A549 (cell line): ENCODE measurements at regions not wholly inside any gene's neighbourhood (a gene's known extent, or its start where the extent isn't known, plus 50 kb on each side); places are given as distances from the start of the nearest gene placed in this dataset.

Experiments used
- ATAC-seq, 2 experiments: fragments of 200-7000 bp in 1 of 2; fragments of >200 bp in 1 of 2; cut with Nextera tagmentation in 1 of 2; cut with Tn5 transposase in 1 of 2; 3 replicates each; pipeline versions ENCODE4 v1.8.0 to v1.9.1; 2018 to 2020; ENCODE audit warnings: mild to moderate bottlenecking in 1 of 2, moderate library complexity in 1 of 2
- CTCF ChIA-PET: fragments of 300-600 bp; sonication (Branson Sonifier 250); formaldehyde crosslinking; extraction: SDS; loops from one replicate; lab custom pipeline; 2021; ENCODE audit warnings: antibody characterized with exemption, inconsistent platforms; lab: Yijun Ruan, JAX
- POLR2A ChIA-PET: fragments of 350-600 bp; formaldehyde crosslinking; extraction: SDS; loops from one replicate; lab custom pipeline; 2021; ENCODE audit warnings: antibody characterized with exemption, inconsistent platforms; lab: Yijun Ruan, JAX
- DNase-seq, 2 experiments: peaks; one replicate each; pipeline versions ENCODE4 v3.0.0 to v3.0.0-alpha.2; 2011 to 2016; ENCODE audit warnings: low read depth in 1 of 2, low spot score in 1 of 2
- FAIRE-seq: peaks from 2 replicates; lab custom pipeline; 2011; peaks lifted over from hg19 to GRCh38; lab: Jason Lieb, UNC
- H3K27ac ChIP-seq, 2 experiments: fragments of >200 bp; sonication (Bioruptor Twin); formaldehyde crosslinking; 3 replicates each; pipeline ENCODE4 v1.5.1; 2016 to 2017
- H3K4me1 ChIP-seq: fragments of >200 bp; sonication (Bioruptor Twin); formaldehyde crosslinking; 3 replicates; pipeline ENCODE4 v1.6.1; 2016
- H3K4me2 ChIP-seq: fragments of >200 bp; sonication (Bioruptor Twin); formaldehyde crosslinking; 3 replicates; pipeline ENCODE4 v1.6.1; 2016
- H3K4me3 ChIP-seq: fragments of >200 bp; sonication (Bioruptor Twin); formaldehyde crosslinking; 3 replicates; pipeline ENCODE4 v1.5.1; 2016
- H3K9me3 ChIP-seq: fragments of >200 bp; sonication (Bioruptor Twin); formaldehyde crosslinking; 3 replicates; pipeline ENCODE4 v1.6.1; 2016
- CEBPB ChIP-seq, 2 experiments: fragments of >200 bp in 1 of 2; sonication (Bioruptor Twin) in 1 of 2; formaldehyde crosslinking in 1 of 2; IDR thresholded peaks; 2 replicates each; pipeline ENCODE4 v1.6.1; 2012 to 2016
- EP300 ChIP-seq, 2 experiments: fragments of >200 bp; sonication (Bioruptor Twin); formaldehyde crosslinking; IDR thresholded peaks; 2 replicates in 1 of 2; 3 replicates in 1 of 2; pipeline ENCODE4 v1.6.1; 2016 to 2017
- FOXS1 ChIP-seq: fragments of 250-450 bp; sonication (Bioruptor Pico); IDR thresholded peaks from 2 replicates; pipeline ENCODE4 v1.5.0; 2020; ENCODE audit warnings: mild to moderate bottlenecking, moderate library complexity
- HDAC2 ChIP-seq: fragments of 200-600 bp; sonication (generic); IDR thresholded peaks from 2 replicates; pipeline ENCODE4 v1.6.1; 2016
- HES2 ChIP-seq: fragments of >200 bp; sonication (Bioruptor Twin); formaldehyde crosslinking; IDR thresholded peaks from 2 replicates; pipeline ENCODE4 v1.6.1; 2016
- HEYL ChIP-seq: fragments of 250-450 bp; sonication (Bioruptor Pico); IDR thresholded peaks from 2 replicates; pipeline ENCODE4 v1.8.0; 2021; ENCODE audit warnings: mild to moderate bottlenecking, moderate library complexity
- HOXA7 ChIP-seq: fragments of 250-450 bp; sonication (Bioruptor Pico); IDR thresholded peaks from 2 replicates; pipeline ENCODE4 v1.5.0; 2020; ENCODE audit warnings: mild to moderate bottlenecking, moderate library complexity
- HOXB13 ChIP-seq: fragments of 250-450 bp; sonication (Bioruptor Pico); IDR thresholded peaks from 2 replicates; pipeline ENCODE4 v1.5.0; 2020; ENCODE audit warnings: low read depth, mild to moderate bottlenecking, moderate library complexity
- MAZ ChIP-seq: fragments of 150-350 bp; IDR thresholded peaks from 2 replicates; pipeline ENCODE4 v1.6.1; 2014; ENCODE audit warnings: antibody characterized with exemption, low read depth, low read length, borderline replicate concordance
- MYC ChIP-seq: IDR thresholded peaks from 2 replicates; pipeline ENCODE4 v1.6.1; 2012; ENCODE audit warnings: mild to moderate bottlenecking, inconsistent platforms, low read length, improper control_type of control experiment, borderline replicate concordance
- NPAS2 ChIP-seq: fragments of 250-450 bp; sonication (Bioruptor Pico); IDR thresholded peaks from 2 replicates; pipeline ENCODE4 v1.8.0; 2022; ENCODE audit warnings: mild to moderate bottlenecking, moderate library complexity, borderline replicate concordance
- ZFP36 ChIP-seq: fragments of 450-650 bp; IDR thresholded peaks from 2 replicates; pipeline ENCODE4 v1.6.1; 2014; ENCODE audit warnings: borderline replicate concordance; ENCODE audit not compliant: partially characterized antibody
- whole genome bisulfite sequencing: methylation state at CpG from one replicate; pipeline ENCODE4 v1.1.6; 2017; ENCODE audit errors: missing lambda C conversion rate; 5-methylcytosine and 5-hydroxymethylcytosine counted together
- TF ChIP-seq, protein P1 (sequence below): fragments of 450-650 bp; IDR thresholded peaks from 2 replicates; pipeline ENCODE4 v1.6.1; 2014; ENCODE audit warnings: antibody characterized with exemption
- TF ChIP-seq, protein P2 (sequence below): fragments of >200 bp; sonication (Bioruptor Twin); formaldehyde crosslinking; IDR thresholded peaks from 3 replicates; pipeline ENCODE4 v1.5.1; 2016

GRCh38 chr2:9738535-9739496 lies 104.5 kb upstream of the TAF1B start (continued):
- TF ChIP-seq, protein P1, sequence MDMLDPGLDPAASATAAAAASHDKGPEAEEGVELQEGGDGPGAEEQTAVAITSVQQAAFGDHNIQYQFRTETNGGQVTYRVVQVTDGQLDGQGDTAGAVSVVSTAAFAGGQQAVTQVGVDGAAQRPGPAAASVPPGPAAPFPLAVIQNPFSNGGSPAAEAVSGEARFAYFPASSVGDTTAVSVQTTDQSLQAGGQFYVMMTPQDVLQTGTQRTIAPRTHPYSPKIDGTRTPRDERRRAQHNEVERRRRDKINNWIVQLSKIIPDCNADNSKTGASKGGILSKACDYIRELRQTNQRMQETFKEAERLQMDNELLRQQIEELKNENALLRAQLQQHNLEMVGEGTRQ = no peak
- no peak for TF ChIP-seq HDAC2
- no peak for TF ChIP-seq FOXS1 (CRISPR knock-in tag)

DNA sequence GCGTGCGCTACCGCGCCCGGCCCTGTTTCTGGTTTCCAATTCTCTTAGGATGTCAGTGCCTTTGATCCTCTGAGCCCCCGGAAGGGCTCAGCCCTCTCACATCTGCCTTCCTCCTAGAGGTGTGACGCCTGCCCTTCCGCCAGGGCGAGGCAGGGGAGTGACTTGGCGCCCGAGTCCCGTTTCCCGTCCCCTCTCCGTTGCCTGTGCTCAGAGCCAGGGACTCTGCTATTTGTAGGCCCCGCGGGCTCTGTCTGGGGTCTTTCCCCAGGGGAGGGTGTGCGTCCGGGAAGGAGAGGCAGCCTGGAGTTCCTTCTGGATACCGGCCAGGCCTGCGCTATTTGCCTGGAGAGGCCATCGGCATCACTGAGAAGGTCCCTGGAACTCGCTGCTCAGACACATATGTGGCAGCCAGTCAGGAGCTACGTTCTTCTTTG lies 103.7 kb upstream of the TAF1B start:
- H3K4me2 ChIP-seq = no peak overlapping the region
- TF ChIP-seq, protein P2, sequence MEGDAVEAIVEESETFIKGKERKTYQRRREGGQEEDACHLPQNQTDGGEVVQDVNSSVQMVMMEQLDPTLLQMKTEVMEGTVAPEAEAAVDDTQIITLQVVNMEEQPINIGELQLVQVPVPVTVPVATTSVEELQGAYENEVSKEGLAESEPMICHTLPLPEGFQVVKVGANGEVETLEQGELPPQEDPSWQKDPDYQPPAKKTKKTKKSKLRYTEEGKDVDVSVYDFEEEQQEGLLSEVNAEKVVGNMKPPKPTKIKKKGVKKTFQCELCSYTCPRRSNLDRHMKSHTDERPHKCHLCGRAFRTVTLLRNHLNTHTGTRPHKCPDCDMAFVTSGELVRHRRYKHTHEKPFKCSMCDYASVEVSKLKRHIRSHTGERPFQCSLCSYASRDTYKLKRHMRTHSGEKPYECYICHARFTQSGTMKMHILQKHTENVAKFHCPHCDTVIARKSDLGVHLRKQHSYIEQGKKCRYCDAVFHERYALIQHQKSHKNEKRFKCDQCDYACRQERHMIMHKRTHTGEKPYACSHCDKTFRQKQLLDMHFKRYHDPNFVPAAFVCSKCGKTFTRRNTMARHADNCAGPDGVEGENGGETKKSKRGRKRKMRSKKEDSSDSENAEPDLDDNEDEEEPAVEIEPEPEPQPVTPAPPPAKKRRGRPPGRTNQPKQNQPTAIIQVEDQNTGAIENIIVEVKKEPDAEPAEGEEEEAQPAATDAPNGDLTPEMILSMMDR = no peak
- TF ChIP-seq HOXB13 (CRISPR knock-in tag) = no peak
- TF ChIP-seq HEYL = no peak
- FAIRE-seq = no peak
- no peak for DNase-seq
- H3K4me3 ChIP-seq = no peak overlapping the region
- H3K4me1 ChIP-seq = peaks cover 14% of the 10 kb centered on the region
- H3K27ac ChIP-seq = no peak overlapping the region
- ChIA-PET CTCF (interaction anchor here (0.7 to 2.0 kb wide), 5 partner anchors 9 to 358 kb away, joined by 3 to 8 read pairs (median 3); no protein-coding TSS in a partner anchor), POLR2A (interaction anchor here (0.7 kb wide), 1 partner anchor 108 kb away, joined by 3 read pairs; the partner anchor contains the start of gene YWHAQ)
- no peak for ATAC-seq
- peaks cover 13% of the 10 kb centered on the region for H3K9me3 ChIP-seq
- WGBS = 91% methylated on average over 23 of the region's 23 CpGs

- Histone ChIP-seq H3K27ac (0 out of 6 replicates have a peak overlapping the region, but pooled peaks of 1 of the 2 experiments have one; percentile 9), H3K4me3 (no peak overlapping the region), H3K9me3 (peaks cover 5% of the 10 kb centered on the region; the same call in 1 of the 3 replicates), H3K4me2 (peak overlapping the region; percentile 35; the same call in 1 of the 3 replicates), H3K4me1 (peaks cover 24% of the 10 kb centered on the region)
- CTCF ChIA-PET = interaction anchor here (0.8 to 2.2 kb wide), 5 partner anchors 9 to 357 kb away, joined by 3 to 7 read pairs (median 3); no protein-coding TSS in a partner anchor
- FAIRE-seq = no peak
- 0 out of 6 replicates have a peak, but pooled peaks have one; percentile 10 to 23 for ATAC-seq
- POLR2A ChIA-PET = no interaction called here
- no peak for TF ChIP-seq NPAS2 (CRISPR knock-in tag)
- 43% methylated on average over 5 of the region's 6 CpGs for WGBS
- DNase-seq = no peak
These were observed 102.7 kb upstream of the TAF1B start for GRCh38 chr2:9740382-9741073.

GRCh38 chr2:9741110-9741509 lies 102.2 kb upstream of the TAF1B start:
- POLR2A ChIA-PET = no interaction called here
- FAIRE-seq (no peak), DNase-seq (no peak), ATAC-seq (no peak)
- Histone ChIP-seq H3K4me2 (no peak overlapping the region), H3K4me1 (peaks cover 24% of the 10 kb centered on the region), H3K4me3 (no peak overlapping the region), H3K27ac (0 out of 6 replicates have a peak overlapping the region, but pooled peaks of 1 of the 2 experiments have one; percentile 9), H3K9me3 (0 out of 3 replicates have a peak, but pooled peaks cover 5% of the 10 kb centered on the region)
- 69% methylated on average over 6 of the region's 6 CpGs for WGBS
- no peak for TF ChIP-seq HOXA7 (CRISPR knock-in tag)
- no peak for TF ChIP-seq ZFP36
- no peak for TF ChIP-seq EP300 (IDR thresholded peaks at IDR 0.05)
- no peak for TF ChIP-seq CEBPB (IDR thresholded peaks at IDR 0.05)
- TF ChIP-seq FOXS1 (CRISPR knock-in tag) = no peak
- TF ChIP-seq HOXB13 (CRISPR knock-in tag) = no peak
- no peak for TF ChIP-seq MYC
- no peak for TF ChIP-seq MAZ
- no peak for TF ChIP-seq HES2
- TF ChIP-seq HDAC2 = no peak
- CTCF ChIA-PET = interaction anchor here (1.0 to 2.2 kb wide), 3 partner anchors 9 to 29 kb away, joined by 3 to 7 read pairs (median 4); no protein-coding TSS in a partner anchor
